Stimulated activated CD4-positive, alpha-beta T cell treated with anti-CD3 and anti-CD28 coated beads, Interleukin-2, amount 100 ng/mL, for 24 hours (primary cell): ENCODE measurements at regions not wholly inside any gene's neighbourhood (a gene's known extent, or its start where the extent isn't known, plus 50 kb on each side); places are given as distances from the start of the nearest gene placed in this dataset.

ENCODE experiments used
- DNase-seq, 2 donors: peaks; one replicate each; pipeline ENCODE4 v3.0.0-alpha.2; 2020

- no peak for DNase-seq
These were observed 266.4 kb downstream of the TINAG start for GRCh38 chr6:54574671-54575070.

- no peak for DNase-seq
These were observed 268.3 kb upstream of the FAM83B start for GRCh38 chr6:54578261-54578660.

GRCh38 chr6:54579011-54579410 lies 267.6 kb upstream of the FAM83B start:
- no peak for DNase-seq

- no peak for DNase-seq
These were observed 260.3 kb upstream of the FAM83B start for GRCh38 chr6:54586251-54586650.

- no peak for DNase-seq
These were observed 259.3 kb upstream of the FAM83B start for GRCh38 chr6:54587277-54587676.

GRCh38 chr6:54588176-54588575 lies 258.4 kb upstream of the FAM83B start:
- no peak for DNase-seq

- no peak for DNase-seq
These were observed 250.7 kb upstream of the FAM83B start for GRCh38 chr6:54595844-54596243.

- no peak for DNase-seq
These were observed 247.7 kb upstream of the FAM83B start for GRCh38 chr6:54598787-54599313.

- no peak for DNase-seq
These were observed 244.8 kb upstream of the FAM83B start for GRCh38 chr6:54601600-54602300.

GRCh38 chr6:54602591-54602990 lies 244.0 kb upstream of the FAM83B start:
- no peak for DNase-seq

GRCh38 chr6:54609981-54610380 lies 236.6 kb upstream of the FAM83B start:
- DNase-seq: no peak

GRCh38 chr6:54613596-54613995 lies 233.0 kb upstream of the FAM83B start:
- no peak for DNase-seq

GRCh38 chr6:54614499-54615195 lies 231.9 kb upstream of the FAM83B start:
- DNase-seq: no peak

GRCh38 chr6:54617730-54618129 lies 228.8 kb upstream of the FAM83B start:
- no peak for DNase-seq

GRCh38 chr6:54618572-54618971 lies 228.0 kb upstream of the FAM83B start:
- no peak for DNase-seq

GRCh38 chr6:54619102-54619501 lies 227.5 kb upstream of the FAM83B start:
- no peak for DNase-seq

- no peak for DNase-seq
These were observed 225.3 kb upstream of the FAM83B start for GRCh38 chr6:54621285-54621684.

- DNase-seq: no peak
These were observed 222.4 kb upstream of the FAM83B start for GRCh38 chr6:54624216-54624615.

GRCh38 chr6:54624779-54625178 lies 221.8 kb upstream of the FAM83B start:
- no peak for DNase-seq

GRCh38 chr6:54629131-54629530 lies 217.4 kb upstream of the FAM83B start:
- DNase-seq: no peak

GRCh38 chr6:54632984-54633565 lies 213.5 kb upstream of the FAM83B start:
- no peak for DNase-seq

GRCh38 chr6:54633601-54634000 lies 213.0 kb upstream of the FAM83B start:
- DNase-seq: no peak

GRCh38 chr6:54640911-54641310 lies 205.7 kb upstream of the FAM83B start:
- no peak for DNase-seq
